ENCODE measurements at regions not wholly inside any gene's neighbourhood (a gene's known extent, or its start where the extent isn't known, plus 50 kb on each side); places are given as distances from the start of the nearest gene placed in this dataset.

GRCh38 chr2:199160081-199160480 lies 297.7 kb downstream of the SATB2 start:
- no peak for DNase-seq
- Histone ChIP-seq H3K27me3 (no peaks in the 10 kb centered on the region), H3K4me3 (no peak overlapping the region), H3K27ac (no peak overlapping the region), H3K36me3 (no peaks in the 10 kb centered on the region), H3K4me1 (no peaks in the 10 kb centered on the region), H3K9me3 (peaks cover 0 to 5% of the 10 kb centered on the region in 2 donors)
- intact Hi-C loops (cut with DNase I) = no loop called here
- no peak for ATAC-seq
- TF ChIP-seq CTCF (IDR thresholded peaks at IDR 0.05) = no peak

- DNase-seq (no peak), ATAC-seq (no peak)
- intact Hi-C loops (cut with DNase I) = no loop called here
- Histone ChIP-seq H3K9me3 (peaks cover 0 to 6% of the 10 kb centered on the region in 2 donors), H3K27ac (no peak overlapping the region), H3K36me3 (no peaks in the 10 kb centered on the region), H3K27me3 (no peaks in the 10 kb centered on the region), H3K4me1 (no peaks in the 10 kb centered on the region), H3K4me3 (no peak overlapping the region)
- no peak for TF ChIP-seq CTCF (IDR thresholded peaks at IDR 0.05)
Observed at GRCh38 chr2:199148076-199148845, 309.5 kb downstream of the SATB2 start.

GRCh38 chr2:199147216-199147615 lies 310.5 kb downstream of the SATB2 start:
- intact Hi-C loops (cut with DNase I) = no loop called here
- H3K4me3 ChIP-seq = no peak overlapping the region
- no peaks in the 10 kb centered on the region for H3K4me1 ChIP-seq
- ATAC-seq = no peak
- no peak for DNase-seq
- H3K27me3 ChIP-seq = no peaks in the 10 kb centered on the region
- no peaks in the 10 kb centered on the region for H3K36me3 ChIP-seq
- no peak overlapping the region for H3K27ac ChIP-seq
- TF ChIP-seq CTCF (IDR thresholded peaks at IDR 0.05) = no peak
- H3K9me3 ChIP-seq = peaks cover 0 to 6% of the 10 kb centered on the region in 2 donors

- H3K9me3 ChIP-seq = no peaks in the 10 kb centered on the region
- ATAC-seq (no peak), DNase-seq (no peak)
- intact Hi-C loops (cut with DNase I) = no loop called here
- H3K36me3 ChIP-seq = no peaks in the 10 kb centered on the region
- no peak for TF ChIP-seq CTCF (IDR thresholded peaks at IDR 0.05)
- no peaks in the 10 kb centered on the region for H3K4me1 ChIP-seq
- no peak overlapping the region for H3K27ac ChIP-seq
- no peak overlapping the region for H3K4me3 ChIP-seq
- no peaks in the 10 kb centered on the region for H3K27me3 ChIP-seq
Observed at GRCh38 chr2:199144546-199144945, 313.2 kb downstream of the SATB2 start.

- DNase-seq (no peak), ATAC-seq (no peak)
- Histone ChIP-seq H3K4me1 (no peaks in the 10 kb centered on the region), H3K27ac (no peak overlapping the region), H3K27me3 (no peaks in the 10 kb centered on the region), H3K9me3 (no peaks in the 10 kb centered on the region), H3K4me3 (no peak overlapping the region), H3K36me3 (no peaks in the 10 kb centered on the region)
- intact Hi-C loops (cut with DNase I) = no loop called here
- TF ChIP-seq CTCF (IDR thresholded peaks at IDR 0.05) = no peak
Observed at GRCh38 chr2:199144036-199144435, 313.7 kb downstream of the SATB2 start.
